GM21367 (cell line): ENCODE measurements at regions not wholly inside any gene's neighbourhood (a gene's known extent, or its start where the extent isn't known, plus 50 kb on each side); places are given as distances from the start of the nearest gene placed in this dataset.
"Not testable (repeated sequence)": the region's sequence is repeated elsewhere in the genome, so short reads cannot be mapped to it uniquely, and the experiment has no call there.

Experiments
- ATAC-seq: cut with Tn5 transposase; IDR thresholded peaks from one replicate; pipeline ENCODE4 v1.9.1; 2021; ENCODE audit not compliant: unreplicated experiment

DNA sequence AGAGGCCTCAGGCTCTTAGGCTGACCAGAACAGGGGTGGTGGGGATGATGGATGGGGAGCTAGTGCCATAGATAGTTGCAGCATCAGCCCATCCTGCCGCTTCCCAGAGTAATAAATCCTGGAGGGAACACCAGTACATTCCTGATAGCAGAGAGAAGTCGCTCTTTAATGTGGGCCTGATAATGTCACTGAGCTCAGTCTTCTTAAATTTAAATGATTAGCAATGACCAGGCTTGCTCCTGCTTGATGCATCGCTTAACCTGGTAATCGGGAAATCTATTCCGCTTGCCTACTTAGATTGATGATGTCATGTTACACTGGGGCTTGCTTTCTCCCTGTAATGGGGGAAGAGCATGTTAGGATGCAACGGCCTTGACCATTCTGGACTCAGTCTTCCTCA lies 218.6 kb upstream of the PLXNA2 start:
- no peak for ATAC-seq

DNA sequence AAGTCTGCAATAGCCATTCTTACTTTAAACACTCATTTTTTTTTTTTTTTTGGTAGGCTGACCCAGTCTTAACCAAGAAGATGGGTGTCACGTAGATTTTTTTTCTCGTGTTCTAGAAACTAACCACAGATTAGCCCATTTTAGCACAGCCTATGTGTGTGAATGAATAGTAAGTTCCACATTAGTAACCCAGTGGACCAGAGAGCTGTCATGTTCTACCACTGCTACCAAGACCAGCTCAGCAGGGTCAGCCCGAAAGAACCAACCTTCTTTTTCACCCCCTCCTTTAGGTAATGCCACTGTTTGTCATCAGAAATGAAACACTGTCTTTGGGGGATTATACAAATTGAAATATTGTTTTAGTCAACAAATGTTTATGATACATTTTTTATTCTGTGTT lies 221.1 kb upstream of the PLXNA2 start:
- no peak for ATAC-seq

DNA sequence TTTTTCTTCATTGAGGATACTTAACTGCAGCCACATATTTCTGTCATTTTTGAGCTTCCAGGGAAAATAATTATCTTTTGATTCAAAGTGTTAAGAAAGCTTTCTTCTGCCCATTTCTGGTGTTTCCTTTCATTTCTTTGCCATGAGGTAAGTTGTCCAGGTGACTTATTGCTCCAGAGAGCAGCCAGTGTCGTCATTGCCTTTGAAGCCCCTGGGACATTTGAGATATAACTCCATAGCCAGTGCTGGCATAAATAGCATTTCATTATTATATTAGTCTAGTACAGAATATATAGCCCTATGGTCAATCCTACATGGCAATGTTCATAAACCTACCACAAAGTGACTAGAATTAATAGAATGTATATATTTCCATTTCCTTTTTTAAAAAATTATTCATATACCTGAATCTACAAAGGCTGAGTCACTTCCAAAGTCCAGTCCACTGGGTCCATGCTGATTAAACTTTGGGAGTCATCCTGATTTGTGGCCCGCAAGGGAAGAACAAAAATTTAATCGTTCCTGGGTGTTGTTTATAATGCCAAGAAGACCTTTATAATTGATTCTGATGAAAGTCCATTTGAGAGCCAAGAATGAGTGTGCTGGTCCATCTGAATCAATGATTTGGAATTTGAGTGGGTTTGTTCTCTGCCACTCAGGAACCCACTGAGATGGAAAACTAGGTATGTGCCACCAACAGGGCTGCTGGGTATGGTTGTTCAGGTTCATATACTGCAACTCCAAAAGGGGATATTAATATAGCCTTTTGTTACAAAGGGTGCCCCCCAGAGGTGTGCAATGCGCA lies 221.8 kb upstream of the PLXNA2 start:
- ATAC-seq: no peak

DNA sequence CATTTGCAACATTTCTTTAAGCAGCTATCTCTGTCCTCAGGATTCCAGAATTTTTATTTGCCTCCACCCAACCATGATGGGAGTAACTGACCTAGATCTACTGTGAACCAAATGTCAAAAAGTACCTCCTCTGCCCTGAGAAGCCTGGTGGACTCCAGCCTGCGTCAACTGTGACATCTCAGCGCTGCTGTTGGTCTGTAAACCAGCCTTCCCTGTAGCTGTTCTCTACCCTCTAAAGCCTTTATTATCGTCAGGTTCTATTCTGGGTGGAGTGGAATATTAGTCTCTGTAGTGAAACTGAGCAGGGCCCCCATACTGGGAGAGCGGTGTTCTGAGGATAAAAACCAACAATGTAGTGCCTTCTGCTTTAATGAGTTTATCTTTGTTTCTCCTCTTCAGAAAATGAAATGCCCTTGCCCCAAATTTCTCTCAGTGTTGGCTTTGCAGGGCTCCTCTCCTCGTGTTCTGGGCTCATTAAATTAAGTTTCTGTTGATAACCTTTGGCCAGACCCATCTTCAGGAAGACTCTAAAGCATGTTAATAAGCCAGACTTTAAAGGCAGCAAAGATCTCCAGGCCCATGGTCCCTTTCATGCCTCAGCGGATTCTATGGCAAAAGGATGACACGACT lies 223.1 kb upstream of the PLXNA2 start:
- ATAC-seq: no peak

DNA sequence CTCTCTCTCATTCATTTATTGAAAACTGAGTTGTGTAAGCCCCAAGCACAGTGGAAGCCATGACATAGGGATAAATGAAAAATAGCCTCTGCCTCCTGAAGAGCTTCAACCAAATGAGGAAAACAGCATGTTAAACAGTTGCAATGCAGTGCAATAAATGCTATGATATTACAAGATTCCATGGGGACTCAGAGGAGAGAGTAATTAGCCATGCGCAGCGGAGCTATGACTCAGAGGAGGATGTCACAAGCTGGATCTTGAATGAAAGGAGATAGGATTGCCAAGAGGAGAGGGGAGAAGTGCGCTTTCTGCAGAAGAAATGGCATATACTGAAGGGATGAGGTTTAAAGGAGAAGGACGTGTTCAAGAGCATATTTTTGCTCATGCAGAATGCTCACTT lies 231.3 kb upstream of the PLXNA2 start:
- no peak for ATAC-seq

DNA sequence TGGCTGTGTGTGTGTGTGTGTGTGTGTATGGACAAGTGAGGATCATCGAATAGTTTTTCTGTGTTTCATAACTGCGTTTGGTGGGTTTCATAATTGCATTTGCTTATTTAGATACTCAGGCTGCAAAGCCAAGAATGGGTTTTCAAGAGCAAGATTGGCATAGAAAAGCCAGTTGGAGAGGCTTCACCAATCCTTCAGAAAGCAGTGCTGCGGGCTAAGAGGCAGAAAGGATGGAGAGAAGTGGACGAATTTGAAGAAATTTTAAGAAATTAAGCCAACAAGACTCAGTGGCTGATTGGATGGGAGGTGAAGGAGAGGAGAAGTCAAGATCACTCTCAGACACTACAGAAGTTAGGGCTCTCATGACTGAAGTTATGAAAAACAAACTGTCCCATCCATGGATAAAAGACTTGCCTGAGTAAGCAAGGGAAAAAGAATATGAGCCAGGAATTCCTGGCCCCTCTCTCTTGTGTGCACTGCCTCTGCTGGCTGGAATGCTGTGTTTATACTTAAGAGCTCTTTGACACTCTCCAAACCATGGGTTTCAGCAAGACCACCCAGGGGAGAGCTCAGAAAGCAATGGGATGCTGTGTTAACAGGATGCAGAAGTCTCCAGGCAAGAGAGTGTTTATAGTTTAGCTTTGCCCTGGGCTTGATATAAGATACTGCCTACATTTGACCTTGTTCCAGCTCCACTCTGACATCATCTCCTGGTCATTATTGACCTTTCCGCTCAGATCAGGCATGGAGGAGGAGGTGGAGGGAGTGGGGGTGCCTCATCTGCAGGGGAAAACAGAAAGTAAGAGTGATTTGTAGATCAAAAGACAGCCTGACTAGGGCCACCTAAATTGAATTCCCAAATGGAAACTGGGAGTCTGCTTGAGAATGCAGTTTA lies 232.0 kb upstream of the PLXNA2 start:
- no peak for ATAC-seq

DNA sequence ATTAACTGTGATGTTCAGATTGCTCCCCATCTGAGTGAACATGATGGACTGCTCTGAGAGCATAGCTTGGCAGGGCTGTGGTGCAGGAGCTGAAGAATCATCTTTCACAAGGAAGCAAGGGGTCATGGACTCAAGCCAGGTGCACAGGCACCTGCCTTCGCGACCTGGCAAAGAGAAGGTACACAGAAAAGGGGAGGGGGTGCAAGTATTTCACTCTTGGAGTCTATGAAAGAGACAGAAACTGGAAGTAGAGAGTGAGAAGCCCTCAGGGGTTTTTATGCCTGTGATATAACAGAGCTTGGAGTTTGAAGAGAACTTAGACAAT lies 232.6 kb upstream of the PLXNA2 start:
- ATAC-seq: no peak

DNA sequence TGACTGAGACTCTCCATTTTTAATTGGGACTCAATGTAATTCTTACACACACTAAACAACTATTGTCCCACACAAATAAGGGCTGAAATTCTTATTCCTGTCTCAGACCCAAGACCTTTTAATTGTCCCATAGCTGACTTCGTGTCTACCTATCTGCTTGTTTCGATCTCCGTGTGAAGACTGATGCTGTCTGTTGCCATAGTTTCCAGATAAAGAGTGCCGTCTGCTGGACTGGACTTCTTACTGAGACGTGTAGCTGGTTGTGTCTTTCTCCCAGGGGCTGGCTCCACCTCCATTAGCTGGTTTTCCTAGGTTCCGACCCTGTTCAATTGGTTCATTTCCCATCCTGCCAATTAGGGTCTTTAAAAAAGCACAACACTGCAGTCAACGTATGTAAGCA lies 235.3 kb upstream of the PLXNA2 start:
- no peak for ATAC-seq

DNA sequence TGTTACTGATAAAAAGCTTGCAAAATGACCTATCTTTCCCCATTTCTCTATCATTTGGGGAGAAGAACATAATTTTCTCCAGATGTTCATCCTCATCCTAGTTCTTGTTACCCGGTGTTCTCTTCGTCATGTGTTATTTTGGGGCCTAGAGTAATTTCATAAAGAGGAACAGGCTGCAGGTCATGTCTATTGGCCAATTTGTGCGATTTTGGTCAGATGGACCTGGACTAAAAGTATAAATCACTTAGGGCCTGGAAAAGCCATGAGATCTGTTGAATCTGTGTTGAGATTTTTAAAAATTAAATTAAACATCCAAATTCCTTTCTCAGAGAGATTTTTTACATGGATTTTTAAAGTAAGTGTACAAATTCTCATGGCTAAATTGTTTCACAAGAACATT lies 241.3 kb upstream of the PLXNA2 start:
- no peak for ATAC-seq

DNA sequence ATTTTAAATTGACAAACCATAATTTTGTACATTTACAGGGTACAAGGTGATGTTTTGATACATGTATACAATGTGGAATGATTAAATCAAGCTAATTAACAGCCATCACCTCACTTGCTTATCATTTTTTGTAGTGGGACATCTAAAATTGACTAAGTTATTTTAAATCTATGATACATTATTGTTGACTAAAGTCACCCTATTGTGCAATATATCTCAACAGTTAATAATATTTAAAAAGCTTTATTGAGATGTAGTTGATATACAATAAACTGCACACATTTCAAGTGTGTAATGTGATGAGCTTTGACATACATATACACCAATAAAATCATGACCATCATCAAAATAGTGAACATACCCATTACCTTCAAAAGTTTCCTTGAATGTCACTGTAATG lies 242.5 kb upstream of the PLXNA2 start:
- no peak for ATAC-seq

DNA sequence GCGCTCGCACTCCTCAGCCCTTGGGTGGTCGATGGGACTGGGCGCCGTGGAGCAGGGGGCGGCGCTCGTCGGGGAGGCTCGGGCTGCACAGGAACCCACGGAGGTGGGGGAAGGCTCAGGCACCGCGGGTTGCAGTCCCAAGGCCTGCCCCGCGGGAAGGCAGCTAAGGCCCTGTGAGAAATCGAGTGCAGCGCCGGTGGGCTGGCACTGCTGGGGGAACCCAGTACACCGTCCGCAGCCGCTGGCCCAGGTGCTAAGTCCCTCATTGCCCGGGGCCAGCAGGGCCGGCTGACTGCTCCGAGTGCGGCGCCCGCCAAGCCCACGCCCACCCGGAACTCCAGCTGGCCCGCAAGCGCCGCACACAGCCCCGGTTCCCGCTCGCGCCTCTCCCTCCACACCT lies 244.2 kb upstream of the PLXNA2 start:
- ATAC-seq: not testable (repeated sequence)

DNA sequence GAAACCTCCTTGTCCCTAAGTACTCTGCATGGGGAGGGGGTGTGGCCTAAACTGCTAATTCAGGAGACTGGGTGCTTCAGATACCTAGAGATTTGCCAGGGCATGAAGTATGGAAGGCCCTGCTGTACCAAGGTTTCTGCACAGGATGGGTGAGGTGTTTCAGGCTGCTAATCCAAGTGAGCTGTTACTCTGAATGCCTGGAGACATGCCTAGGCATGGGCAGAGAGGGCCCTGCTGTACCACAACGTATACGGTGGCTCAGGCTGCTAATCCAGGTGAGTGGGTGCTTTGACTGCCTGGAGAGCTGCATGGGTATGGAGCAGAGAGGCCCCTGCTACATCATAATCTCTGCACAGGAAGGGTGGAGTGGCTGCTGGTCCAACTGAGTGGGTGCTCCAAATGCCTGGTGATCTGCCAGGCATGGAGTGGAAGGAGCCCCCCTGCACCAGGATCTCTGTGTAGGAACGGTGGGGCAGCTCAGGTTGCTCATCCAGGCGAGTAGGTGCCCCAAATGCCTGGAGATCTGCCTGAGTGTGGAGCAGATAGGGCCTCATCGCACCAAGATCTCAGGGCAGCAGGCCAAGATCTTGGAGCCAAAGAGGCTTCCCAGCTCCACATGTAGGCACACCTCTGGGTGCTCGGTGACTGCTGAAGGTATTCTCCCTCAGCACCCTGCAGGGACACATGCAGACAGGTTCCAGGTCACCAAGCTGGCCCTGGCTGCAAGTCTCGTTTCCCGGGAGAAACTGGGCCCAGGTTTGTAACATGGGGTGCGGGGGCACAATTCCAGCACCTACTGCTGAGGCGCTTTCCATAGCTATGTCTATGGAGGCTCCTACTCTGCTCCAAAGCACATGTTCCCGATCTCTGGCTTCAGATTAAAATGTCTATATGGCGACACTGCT lies 252.5 kb upstream of the PLXNA2 start:
- ATAC-seq: no peak

DNA sequence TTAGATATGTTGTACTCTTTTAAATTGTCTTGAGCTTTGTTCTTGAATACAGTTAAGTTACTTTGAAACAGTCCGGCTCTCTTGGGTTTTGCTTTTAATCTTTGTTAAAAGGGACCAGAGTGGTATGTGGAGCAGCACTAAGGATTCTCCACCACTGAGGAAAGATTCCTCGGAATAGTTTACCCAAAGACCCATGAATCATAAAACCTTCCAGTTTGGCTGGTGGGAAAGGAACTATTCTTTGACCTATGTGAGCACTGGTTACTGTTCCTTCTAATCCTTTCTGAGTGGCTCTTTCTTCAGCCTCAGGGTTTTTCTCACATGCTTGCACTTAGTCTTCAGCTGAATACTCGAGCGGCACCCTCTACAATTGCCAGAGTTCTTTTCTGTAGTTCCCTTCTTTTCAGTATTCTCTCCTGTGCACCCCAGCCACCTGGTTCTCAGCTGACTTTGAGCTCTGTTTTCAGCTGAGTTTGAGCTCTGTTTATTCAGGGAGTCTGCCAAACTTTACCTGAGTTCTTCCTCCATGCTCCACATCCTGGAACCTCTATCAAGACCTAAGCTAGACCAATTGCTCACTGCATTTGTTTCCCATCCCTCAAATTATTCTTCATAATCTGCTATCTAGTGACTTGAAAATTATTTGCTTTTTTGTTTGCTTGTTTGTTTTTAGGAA lies 253.8 kb upstream of the PLXNA2 start:
- no peak for ATAC-seq

DNA sequence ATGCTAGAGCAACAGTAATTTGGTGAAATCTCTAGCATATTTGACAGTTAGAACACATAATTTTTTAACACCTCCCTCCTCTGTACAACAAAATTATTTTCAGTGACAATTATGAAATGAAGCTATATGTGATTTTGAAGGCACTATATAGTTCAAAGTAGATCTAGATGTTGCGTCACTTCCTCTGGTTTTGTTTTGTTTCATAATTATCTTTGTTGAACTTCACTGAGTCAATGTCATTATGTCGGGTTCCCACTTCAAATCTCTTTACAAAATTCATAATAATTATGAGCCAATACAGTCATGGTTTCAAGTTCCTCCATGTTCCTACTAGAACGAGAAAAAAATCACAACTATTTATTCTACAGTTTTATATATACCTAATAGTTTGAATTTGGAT lies 254.8 kb upstream of the PLXNA2 start:
- ATAC-seq: no peak

DNA sequence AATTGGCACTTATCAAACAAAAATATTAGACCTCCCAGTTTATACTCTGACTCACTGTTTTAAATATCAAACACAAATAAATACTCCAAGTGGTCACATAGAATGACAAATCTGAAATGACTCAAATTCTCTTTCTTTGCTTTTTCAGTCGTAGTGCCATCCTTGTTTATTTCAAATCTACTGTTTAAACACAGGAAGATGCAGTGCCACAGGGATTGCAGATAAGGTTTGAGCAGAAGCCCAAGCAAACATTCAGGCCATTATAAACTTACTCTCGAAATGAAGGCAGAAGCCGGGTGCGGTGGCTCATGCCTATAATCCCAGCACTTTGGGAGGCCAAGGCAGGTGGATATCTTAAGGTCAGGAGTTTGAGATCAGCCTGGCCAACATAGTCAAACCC lies 255.4 kb upstream of the PLXNA2 start:
- ATAC-seq: no peak

DNA sequence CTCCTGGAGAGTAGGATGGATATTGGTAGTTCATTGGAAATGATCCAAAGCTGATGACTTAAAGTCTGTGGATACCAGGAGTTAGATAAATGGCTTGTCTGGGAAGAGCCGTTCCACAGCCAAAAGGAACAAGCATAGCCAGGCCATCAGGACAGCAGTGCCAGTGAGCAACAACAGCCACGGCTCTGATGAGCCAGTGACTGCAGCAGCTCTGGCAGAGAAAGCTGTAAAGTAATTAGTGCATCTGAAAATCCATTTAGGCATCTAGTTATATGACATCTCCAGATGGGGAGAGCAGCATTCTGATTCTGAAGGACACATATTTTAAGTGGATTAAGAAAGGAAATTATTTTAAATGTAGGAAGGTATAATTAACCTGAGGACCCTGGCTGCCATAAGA lies 256.2 kb upstream of the PLXNA2 start:
- ATAC-seq: no peak

DNA sequence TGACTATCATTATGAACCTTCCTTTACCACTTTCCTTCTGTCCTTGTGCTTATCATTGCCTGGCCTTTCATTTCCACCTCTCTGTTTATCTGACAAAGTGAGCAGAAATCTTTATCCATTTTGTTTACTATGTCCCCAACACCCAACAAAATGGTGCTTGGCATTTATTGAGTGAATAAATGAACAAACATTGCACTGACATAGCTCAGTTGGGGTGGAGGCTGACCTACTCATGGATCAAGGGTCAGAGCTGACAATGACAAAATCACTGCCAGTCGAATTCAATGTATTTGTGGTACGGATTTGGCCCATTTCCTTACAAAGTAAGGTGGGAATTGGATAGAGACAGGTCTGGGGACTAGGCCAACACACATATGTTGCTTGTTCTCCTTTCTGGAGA lies 257.4 kb upstream of the PLXNA2 start:
- ATAC-seq: no peak

DNA sequence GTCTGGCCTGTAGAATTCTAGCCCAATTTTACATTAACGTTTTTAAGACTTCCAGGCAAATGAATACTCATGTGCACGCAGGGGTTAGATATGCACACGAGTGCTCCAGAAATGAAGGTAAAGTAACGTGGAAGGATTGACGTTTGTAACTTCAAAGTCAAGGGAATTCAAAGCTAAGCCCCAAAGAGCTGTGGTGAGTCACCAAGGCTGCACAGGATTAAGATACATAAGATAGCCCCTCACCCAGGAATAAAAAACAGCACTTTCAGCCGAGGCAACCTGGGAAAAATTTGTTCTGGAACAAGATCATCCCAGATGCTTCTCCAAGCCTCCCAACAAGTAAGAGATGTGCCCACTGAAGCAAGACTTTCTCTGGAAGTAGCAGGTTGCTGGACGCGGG lies 259.6 kb upstream of the PLXNA2 start:
- no peak for ATAC-seq

DNA sequence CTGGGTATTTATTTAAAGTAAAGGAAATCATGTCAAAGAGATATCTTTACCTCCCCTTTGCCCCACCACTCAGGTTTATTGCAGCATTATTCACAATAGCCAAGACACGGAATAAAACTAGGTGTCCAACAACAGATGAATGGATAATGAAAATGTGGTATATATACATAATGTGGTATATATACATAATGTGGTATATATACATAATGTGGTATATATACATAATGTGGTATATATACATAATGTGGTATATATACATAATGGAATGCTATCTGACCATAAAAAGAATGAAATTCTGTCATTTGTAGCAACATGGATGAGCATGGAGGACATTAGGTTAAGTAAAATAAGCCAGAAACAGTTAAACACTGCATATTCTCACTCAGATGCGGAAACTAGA lies 262.6 kb upstream of the PLXNA2 start:
- no peak for ATAC-seq

DNA sequence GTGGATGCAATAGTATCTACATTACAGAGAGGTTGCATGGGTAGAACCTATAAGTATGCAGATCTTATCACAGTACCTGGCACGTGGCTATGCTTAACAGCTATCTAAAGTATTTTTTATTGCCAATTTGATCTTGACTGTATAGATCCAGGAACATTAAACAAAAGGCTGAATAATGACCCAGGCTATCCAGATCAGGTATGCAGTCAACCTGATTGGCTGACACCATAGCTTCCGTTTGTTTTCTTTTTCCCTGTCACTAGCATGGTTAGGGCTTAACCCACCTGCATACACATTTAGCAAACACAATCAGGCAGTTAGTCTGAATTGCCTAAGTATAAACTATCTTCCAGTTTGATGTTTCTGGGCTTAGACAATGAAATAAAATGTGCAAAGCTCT lies 264.9 kb upstream of the PLXNA2 start:
- ATAC-seq: no peak
